WTC11 (cell line): ENCODE measurements at regions not wholly inside any gene's neighbourhood (a gene's known extent, or its start where the extent isn't known, plus 50 kb on each side); places are given as distances from the start of the nearest gene placed in this dataset.
A peak's percentile ranks its signal among the peaks of the same experiment; 100 is the strongest.
"Not testable (repeated sequence)": the region's sequence is repeated elsewhere in the genome, so short reads cannot be mapped to it uniquely, and the experiment has no call there.

Source experiments
- ATAC-seq: fragments of 200-7000 bp; cut with Tn5 transposase; 2 replicates; pipeline ENCODE4 v1.10.0; 2021; ENCODE audit warnings: mild to moderate bottlenecking, moderate library complexity
- CTCF ChIA-PET: fragments of 300-600 bp; sonication (Branson Sonifier 250); formaldehyde crosslinking; loops from one replicate; lab custom pipeline; 2021; ENCODE audit warnings: antibody characterized with exemption; lab: Charles Lee
- POLR2A ChIA-PET: fragments of 350-600 bp; sonication (Branson Sonifier 250); formaldehyde crosslinking; loops from one replicate; lab custom pipeline; 2021; ENCODE audit warnings: antibody characterized with exemption; lab: Charles Lee
- DNase-seq: peaks from one replicate; pipeline ENCODE4 v3.0.0; 2021; ENCODE audit warnings: low spot score
- H3K27ac Mint-ChIP-seq: 2 replicates; pipeline ENCODE4 v1.8.0; 2021; ENCODE audit warnings: mixed read lengths
- H3K27me3 Mint-ChIP-seq: 2 replicates; pipeline ENCODE4 v1.8.0; 2021; ENCODE audit warnings: low read depth, mild to moderate bottlenecking, moderate library complexity, mixed read lengths
- H3K36me3 Mint-ChIP-seq: 2 replicates; pipeline ENCODE4 v1.8.0; 2021; ENCODE audit warnings: mixed read lengths
- H3K4me1 Mint-ChIP-seq: 2 replicates; pipeline ENCODE4 v1.8.0; 2022; ENCODE audit warnings: mixed read lengths
- H3K4me3 Mint-ChIP-seq: 2 replicates; pipeline ENCODE4 v1.8.0; 2021; ENCODE audit warnings: mild to moderate bottlenecking, moderate library complexity, mixed read lengths
- H3K9me3 Mint-ChIP-seq: 2 replicates; pipeline ENCODE4 v1.8.0; 2021; ENCODE audit warnings: mixed read lengths
- CTCF ChIP-seq: fragments of 200-600 bp; IDR thresholded peaks from 2 replicates; pipeline ENCODE4 v1.8.0; 2022; ENCODE audit warnings: antibody characterized with exemption
- E2F5 ChIP-seq: sonication (generic); formaldehyde crosslinking; IDR thresholded peaks from 2 replicates; pipeline ENCODE4 v1.8.1; 2022; ENCODE audit warnings: mild to moderate bottlenecking, moderate library complexity, missing genetic modification reagents
- ELF4 ChIP-seq: sonication (generic); formaldehyde crosslinking; IDR thresholded peaks from 2 replicates; pipeline ENCODE4 v1.8.1; 2022; ENCODE audit warnings: low read depth, mild to moderate bottlenecking, moderate library complexity, missing genetic modification reagents
- NR3C1 ChIP-seq: sonication (generic); formaldehyde crosslinking; conservative IDR thresholded peaks from 2 replicates; pipeline ENCODE4 v1.8.1; 2023; ENCODE audit warnings: low read depth, mild to moderate bottlenecking, missing genetic modification reagents
- TCF7 ChIP-seq: sonication (generic); formaldehyde crosslinking; IDR thresholded peaks from 2 replicates; pipeline ENCODE4 v1.8.0; 2022; ENCODE audit warnings: mild to moderate bottlenecking, low read depth, missing genetic modification reagents, moderate library complexity
- TP53 ChIP-seq: sonication (generic); formaldehyde crosslinking; IDR thresholded peaks from 2 replicates; pipeline ENCODE4 v1.8.1; 2023; ENCODE audit warnings: mild to moderate bottlenecking, missing genetic modification reagents
- ZNF121 ChIP-seq: sonication (generic); formaldehyde crosslinking; IDR thresholded peaks from 2 replicates; pipeline ENCODE4 v1.8.0; 2023; ENCODE audit warnings: missing genetic modification reagents
- ZNF281 ChIP-seq: sonication (generic); formaldehyde crosslinking; IDR thresholded peaks from 2 replicates; pipeline ENCODE4 v1.8.0; 2023; ENCODE audit warnings: mild to moderate bottlenecking, missing genetic modification reagents
- ZNF317 ChIP-seq: sonication (generic); formaldehyde crosslinking; IDR thresholded peaks from 2 replicates; pipeline ENCODE4 v1.8.1; 2023; ENCODE audit warnings: low read depth, mild to moderate bottlenecking, moderate library complexity, missing genetic modification reagents, borderline replicate concordance
- ZNF423 ChIP-seq: fragments of 250-450 bp; sonication (Bioruptor Pico); IDR thresholded peaks from 2 replicates; pipeline ENCODE4 v2.1.2; 2022; ENCODE audit warnings: mild to moderate bottlenecking, moderate library complexity
- ZNF532 ChIP-seq: fragments of 250-450 bp; sonication (Bioruptor Pico); IDR thresholded peaks from 2 replicates; pipeline ENCODE4 v1.9.0; 2021; ENCODE audit warnings: mild to moderate bottlenecking, borderline replicate concordance

- TF ChIP-seq ZNF317 (CRISPR knock-in tag), result no peak
- no peak for TF ChIP-seq E2F5 (CRISPR knock-in tag)
- no peak for TF ChIP-seq ELF4 (CRISPR knock-in tag)
- no peak for TF ChIP-seq CTCF
- no peak for TF ChIP-seq TCF7 (CRISPR knock-in tag)
Observed at GRCh38 chr4:66273110-66273509, 602.8 kb upstream of the EPHA5 start (continued).

- H3K36me3 Mint-ChIP-seq, H3K27ac Mint-ChIP-seq, ATAC-seq, CTCF ChIA-PET, DNase-seq, H3K4me3 Mint-ChIP-seq, POLR2A ChIA-PET, H3K27me3 Mint-ChIP-seq: not testable (repeated sequence)
- H3K9me3 Mint-ChIP-seq, result peaks cover 19% of the 10 kb centered on the region
- H3K4me1 Mint-ChIP-seq, result peaks cover 20% of the 10 kb centered on the region
Observed at GRCh38 chr4:66270356-66270755, 600.1 kb upstream of the EPHA5 start.

- H3K4me1 Mint-ChIP-seq, result peaks cover 20% of the 10 kb centered on the region
- CTCF ChIA-PET, H3K4me3 Mint-ChIP-seq, POLR2A ChIA-PET, DNase-seq, H3K27ac Mint-ChIP-seq, H3K36me3 Mint-ChIP-seq, ATAC-seq, H3K27me3 Mint-ChIP-seq: not testable (repeated sequence)
- H3K9me3 Mint-ChIP-seq, result peaks cover 29% of the 10 kb centered on the region
Observed at GRCh38 chr4:66266554-66266953, 596.3 kb upstream of the EPHA5 start.

GRCh38 chr4:66266035-66266434 lies 595.7 kb upstream of the EPHA5 start:
- POLR2A ChIA-PET, result interaction anchor here (0.6 kb wide), 1 partner anchor 530 kb away, joined by 3 read pairs; no protein-coding TSS in a partner anchor
- H3K9me3 Mint-ChIP-seq, result peaks cover 24% of the 10 kb centered on the region

More at GRCh38 chr4:66266035-66266434, 595.7 kb upstream of the EPHA5 start:
- H3K36me3 Mint-ChIP-seq, result peaks cover 6% of the 10 kb centered on the region
- peaks cover 20% of the 10 kb centered on the region for H3K4me1 Mint-ChIP-seq
- CTCF ChIA-PET, result no interaction called here
- TF ChIP-seq ZNF281 (CRISPR knock-in tag) (0 out of 2 replicates have a peak, but pooled peaks have one; percentile 38), ZNF121 (no peak), ZNF423 (CRISPR knock-in tag) (peak; percentile 42; the same call in 1 of the 2 replicates), NR3C1 (CRISPR knock-in tag) (no peak), TP53 (CRISPR knock-in tag) (no peak), ZNF532 (CRISPR knock-in tag) (no peak)
- H3K27me3 Mint-ChIP-seq, result no peaks in the 10 kb centered on the region
- no peak overlapping the region for H3K4me3 Mint-ChIP-seq
- ATAC-seq (peak; percentile 76), DNase-seq (peak; percentile 47)
- H3K27ac Mint-ChIP-seq, result no peak overlapping the region
